Activated CD8-positive, alpha-beta T cell treated with anti-CD3 and anti-CD28 coated beads for 36 hours (primary cell): ENCODE measurements at regions not wholly inside any gene's neighbourhood (a gene's known extent, or its start where the extent isn't known, plus 50 kb on each side); places are given as distances from the start of the nearest gene placed in this dataset.

Experiments
- ATAC-seq: fragments of 200-7000 bp; cut with Tn5 transposase; one replicate; pipeline ENCODE4 v1.10.0; 2021; ENCODE audit warnings: mild to moderate bottlenecking, moderate library complexity
- CTCF ChIA-PET: fragments of 350-600 bp; sonication (Branson Sonifier 250); formaldehyde crosslinking; loops from one replicate; lab custom pipeline; 2021; ENCODE audit warnings: antibody characterized with exemption; lab: Charles Lee
- POLR2A ChIA-PET: fragments of 350-600 bp; sonication (Branson Sonifier 250); formaldehyde crosslinking; loops from one replicate; lab custom pipeline; 2021; ENCODE audit warnings: antibody characterized with exemption; lab: Charles Lee
- DNase-seq: peaks from one replicate; pipeline ENCODE4 v3.0.0-alpha.2; 2020
- H3K27ac Mint-ChIP-seq: one replicate; pipeline ENCODE4 v1.8.0; 2021; ENCODE audit warnings: mild to moderate bottlenecking, mixed read lengths
- H3K27me3 Mint-ChIP-seq: one replicate; pipeline ENCODE4 v1.8.0; 2021; ENCODE audit warnings: mixed read lengths
- H3K36me3 Mint-ChIP-seq: one replicate; pipeline ENCODE4 v1.8.0; 2021; ENCODE audit warnings: low read depth, mixed read lengths
- H3K4me1 Mint-ChIP-seq: one replicate; pipeline ENCODE4 v1.8.0; 2021; ENCODE audit warnings: low read depth, mixed read lengths
- H3K4me3 Mint-ChIP-seq: one replicate; pipeline ENCODE4 v1.8.0; 2021; ENCODE audit warnings: mild to moderate bottlenecking, moderate library complexity, mixed read lengths
- H3K9me3 Mint-ChIP-seq: one replicate; pipeline ENCODE4 v1.8.0; 2021; ENCODE audit warnings: mixed read lengths
- CTCF ChIP-seq: fragments of 200-600 bp; IDR thresholded peaks from one replicate; pipeline ENCODE4 v1.8.0; 2022; ENCODE audit warnings: antibody characterized with exemption, mild to moderate bottlenecking
- intact Hi-C: fragments of 100-400 bp; cut with micrococcal nuclease; formaldehyde crosslinking; loops from one replicate; pipeline ENCODE4 v1.10.0; 2022

GRCh38 chr6:139638179-139638941 is 263.9 kb upstream of the CITED2 start:
- Mint-ChIP-seq H3K4me3 (no peak overlapping the region), H3K9me3 (no peaks in the 10 kb centered on the region), H3K27me3 (peaks cover 4% of the 10 kb centered on the region), H3K27ac (no peak overlapping the region), H3K4me1 (peaks cover 7% of the 10 kb centered on the region), H3K36me3 (no peaks in the 10 kb centered on the region)
- no peak for TF ChIP-seq CTCF
- intact Hi-C loops, result no loop called here
- DNase-seq, result no peak
- ChIA-PET POLR2A (no interaction called here), CTCF (interaction anchor here (1.0 kb wide), 1 partner anchor 9 kb away, joined by 3 read pairs; no protein-coding TSS in a partner anchor)
- ATAC-seq, result no peak

- TF ChIP-seq CTCF, result no peak
- no peak for ATAC-seq
- no peak for DNase-seq
- peaks cover 4% of the 10 kb centered on the region for H3K27me3 Mint-ChIP-seq
- intact Hi-C loops, result no loop called here
- H3K4me1 Mint-ChIP-seq, result peaks cover 7% of the 10 kb centered on the region
- POLR2A ChIA-PET, result no interaction called here
- no peak overlapping the region for H3K27ac Mint-ChIP-seq
- CTCF ChIA-PET, result interaction anchor here (1.0 to 1.5 kb wide), 2 partner anchors 9 to 265 kb away, joined by 3 read pairs; no protein-coding TSS in a partner anchor
- H3K9me3 Mint-ChIP-seq, result no peaks in the 10 kb centered on the region
- H3K36me3 Mint-ChIP-seq, result no peaks in the 10 kb centered on the region
- H3K4me3 Mint-ChIP-seq, result no peak overlapping the region
Measured at GRCh38 chr6:139637766-139638165, 263.3 kb upstream of the CITED2 start.

GRCh38 chr6:139636391-139636790 is 261.9 kb upstream of the CITED2 start:
- Mint-ChIP-seq H3K27me3 (peaks cover 4% of the 10 kb centered on the region), H3K4me1 (peaks cover 7% of the 10 kb centered on the region), H3K9me3 (no peaks in the 10 kb centered on the region), H3K36me3 (no peaks in the 10 kb centered on the region), H3K4me3 (no peak overlapping the region), H3K27ac (no peak overlapping the region)
- ChIA-PET CTCF (interaction anchor here (1.5 kb wide), 1 partner anchor 263 kb away, joined by 3 read pairs; no protein-coding TSS in a partner anchor), POLR2A (no interaction called here)
- DNase-seq (no peak), ATAC-seq (no peak)
- intact Hi-C loops, result no loop called here
- no peak for TF ChIP-seq CTCF

- no peak overlapping the region for H3K4me3 Mint-ChIP-seq
- DNase-seq, result no peak
- H3K27ac Mint-ChIP-seq, result no peak overlapping the region
- no peaks in the 10 kb centered on the region for H3K36me3 Mint-ChIP-seq
- H3K4me1 Mint-ChIP-seq, result peaks cover 3% of the 10 kb centered on the region
- ATAC-seq, result no peak
- peaks cover 2% of the 10 kb centered on the region for H3K27me3 Mint-ChIP-seq
- intact Hi-C loops, result no loop called here
- no peaks in the 10 kb centered on the region for H3K9me3 Mint-ChIP-seq
- POLR2A ChIA-PET, result no interaction called here
- TF ChIP-seq CTCF, result no peak
- CTCF ChIA-PET, result no interaction called here
Measured at GRCh38 chr6:139635401-139636130, 261.1 kb upstream of the CITED2 start.

GRCh38 chr6:139632840-139633239 is 258.4 kb upstream of the CITED2 start:
- ChIA-PET POLR2A (no interaction called here), CTCF (interaction anchor here (0.6 kb wide), 1 partner anchor 414 kb away, joined by 3 read pairs; no protein-coding TSS in a partner anchor)
- Mint-ChIP-seq H3K27ac (no peak overlapping the region), H3K4me3 (no peak overlapping the region), H3K27me3 (peaks cover 11% of the 10 kb centered on the region), H3K9me3 (no peaks in the 10 kb centered on the region), H3K4me1 (no peaks in the 10 kb centered on the region), H3K36me3 (no peaks in the 10 kb centered on the region)
- no peak for TF ChIP-seq CTCF
- ATAC-seq, result no peak
- DNase-seq, result no peak
- intact Hi-C loops, result no loop called here
